PC-9 (cell line): ENCODE measurements at regions not wholly inside any gene's neighbourhood (a gene's known extent, or its start where the extent isn't known, plus 50 kb on each side); places are given as distances from the start of the nearest gene placed in this dataset.

ENCODE experiments used
- BruUV-seq: library from RNA; stranded (reverse); fragments of 400-500 nt; replicated peaks from 2 replicates; lab custom pipeline; 2021; lab: Mats Ljungman, UMichigan
- CTCF ChIA-PET: fragments of 300-600 bp; sonication (Branson Sonifier 250); formaldehyde crosslinking; loops from one replicate; lab custom pipeline; 2022; ENCODE audit warnings: antibody characterized with exemption; lab: Charles Lee
- POLR2A ChIA-PET: fragments of 300-600 bp; sonication (Branson Sonifier 250); formaldehyde crosslinking; loops from one replicate; lab custom pipeline; 2022; ENCODE audit warnings: antibody characterized with exemption; ENCODE audit not compliant: unreplicated experiment; lab: Charles Lee
- DNase-seq, 2 experiments: peaks; one replicate each; pipeline versions ENCODE4 v3.0.0 to v3.0.0-alpha.2; 2015 to 2022; ENCODE audit warnings: mixed read lengths in 1 of 2
- H2AFZ ChIP-seq: fragments of 200-600 bp; sonication (generic); 2 replicates; pipeline ENCODE4 v1.8.1; 2017; ENCODE audit warnings: antibody characterized with exemption
- H3F3A ChIP-seq: fragments of 200-600 bp; sonication (generic); 2 replicates; pipeline ENCODE4 v1.8.1; 2017; ENCODE audit warnings: antibody characterized with exemption, mild to moderate bottlenecking, low read depth; ENCODE audit not compliant: insufficient read depth
- H3K27ac ChIP-seq: fragments of 200-600 bp; sonication (generic); 2 replicates; pipeline ENCODE4 v1.6.1; 2016; ENCODE audit warnings: mixed run types
- H3K27me3 ChIP-seq: fragments of 200-600 bp; sonication (generic); 2 replicates; pipeline ENCODE4 v1.6.1; 2016; ENCODE audit warnings: low read depth, mixed run types; ENCODE audit not compliant: insufficient read depth
- H3K36me3 ChIP-seq: fragments of 200-600 bp; sonication (generic); 2 replicates; pipeline ENCODE4 v1.6.1; 2016; ENCODE audit warnings: low read depth, mixed run types
- H3K4me1 ChIP-seq: fragments of 200-600 bp; sonication (generic); replicated peaks from 2 replicates; pipeline ENCODE4 v1.6.1; 2016; ENCODE audit warnings: mixed run types; ENCODE audit not compliant: insufficient read depth
- H3K4me2 ChIP-seq: fragments of 200-600 bp; sonication (generic); 2 replicates; pipeline ENCODE4 v1.6.1; 2017; ENCODE audit warnings: mixed run types
- H3K4me3 ChIP-seq: fragments of 200-600 bp; sonication (generic); 2 replicates; pipeline ENCODE4 v1.6.1; 2016; ENCODE audit warnings: mixed run types
- H3K79me2 ChIP-seq: fragments of 200-600 bp; sonication (generic); 2 replicates; pipeline ENCODE4 v1.6.1; 2017; ENCODE audit warnings: low read depth, mixed run types
- H3K9me2 ChIP-seq: fragments of 200-600 bp; sonication (generic); 2 replicates; pipeline ENCODE4 v1.8.1; 2017; ENCODE audit warnings: mild to moderate bottlenecking; ENCODE audit not compliant: insufficient read depth
- H3K9me3 ChIP-seq: fragments of 200-600 bp; sonication (generic); 2 replicates; pipeline ENCODE4 v1.8.1; 2016; ENCODE audit warnings: low read depth; ENCODE audit not compliant: insufficient read depth
- H4K20me1 ChIP-seq: fragments of 200-600 bp; sonication (generic); 2 replicates; pipeline ENCODE4 v1.8.1; 2017; ENCODE audit not compliant: insufficient read depth
- EZH2 ChIP-seq: fragments of 200-600 bp; sonication (generic); IDR thresholded peaks from 2 replicates; pipeline ENCODE4 v1.8.0; 2017; ENCODE audit warnings: antibody characterized with exemption, low read depth
- intact Hi-C: fragments of 100-400 bp; cut with micrococcal nuclease; formaldehyde crosslinking; loops from one replicate; pipeline ENCODE4 v1.10.0; 2022; ENCODE audit not compliant: unreplicated experiment
- TF ChIP-seq, protein P1 (sequence below): fragments of 200-600 bp; sonication (generic); conservative IDR thresholded peaks from 2 replicates; pipeline ENCODE4 v1.6.1; 2017; ENCODE audit warnings: mixed run types, antibody characterized with exemption, mild to moderate bottlenecking, moderate library complexity

- Histone ChIP-seq H3K4me3 (no peak overlapping the region), H3K36me3 (no peaks in the 10 kb centered on the region), H3F3A (0 out of 2 replicates have a peak, but pooled peaks cover 5% of the 10 kb centered on the region), H3K4me1 (peaks cover 25% of the 10 kb centered on the region), H3K9me2 (no peaks in the 10 kb centered on the region), H3K4me2 (no peak overlapping the region), H3K27me3 (peaks cover 31% of the 10 kb centered on the region; the same call in 1 of the 2 replicates), H3K27ac (no peak overlapping the region), H3K79me2 (no peaks in the 10 kb centered on the region), H2AFZ (no peak overlapping the region), H3K9me3 (no peaks in the 10 kb centered on the region), H4K20me1 (no peaks in the 10 kb centered on the region)
- ChIA-PET CTCF (interaction anchor here (0.7 kb wide), 1 partner anchor 20 kb away, joined by 3 read pairs; no protein-coding TSS in a partner anchor), POLR2A (no interaction called here)
- no peak for DNase-seq
- no TSS peak for BruUV-seq
- intact Hi-C loops: loop anchor here (1.0 kb wide), 1 partner anchor 13 kb away; no protein-coding TSS in a partner anchor
- TF ChIP-seq EZH2: no peak
- TF ChIP-seq, protein P1, sequence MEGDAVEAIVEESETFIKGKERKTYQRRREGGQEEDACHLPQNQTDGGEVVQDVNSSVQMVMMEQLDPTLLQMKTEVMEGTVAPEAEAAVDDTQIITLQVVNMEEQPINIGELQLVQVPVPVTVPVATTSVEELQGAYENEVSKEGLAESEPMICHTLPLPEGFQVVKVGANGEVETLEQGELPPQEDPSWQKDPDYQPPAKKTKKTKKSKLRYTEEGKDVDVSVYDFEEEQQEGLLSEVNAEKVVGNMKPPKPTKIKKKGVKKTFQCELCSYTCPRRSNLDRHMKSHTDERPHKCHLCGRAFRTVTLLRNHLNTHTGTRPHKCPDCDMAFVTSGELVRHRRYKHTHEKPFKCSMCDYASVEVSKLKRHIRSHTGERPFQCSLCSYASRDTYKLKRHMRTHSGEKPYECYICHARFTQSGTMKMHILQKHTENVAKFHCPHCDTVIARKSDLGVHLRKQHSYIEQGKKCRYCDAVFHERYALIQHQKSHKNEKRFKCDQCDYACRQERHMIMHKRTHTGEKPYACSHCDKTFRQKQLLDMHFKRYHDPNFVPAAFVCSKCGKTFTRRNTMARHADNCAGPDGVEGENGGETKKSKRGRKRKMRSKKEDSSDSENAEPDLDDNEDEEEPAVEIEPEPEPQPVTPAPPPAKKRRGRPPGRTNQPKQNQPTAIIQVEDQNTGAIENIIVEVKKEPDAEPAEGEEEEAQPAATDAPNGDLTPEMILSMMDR: no peak
Measured at GRCh38 chr3:23128655-23129054, 74.5 kb upstream of the UBE2E2 start.

- Histone ChIP-seq H3K4me1 (peaks cover 25% of the 10 kb centered on the region), H3F3A (0 out of 2 replicates have a peak, but pooled peaks cover 5% of the 10 kb centered on the region), H3K36me3 (no peaks in the 10 kb centered on the region), H3K27me3 (peaks cover 31% of the 10 kb centered on the region; the same call in 1 of the 2 replicates), H3K27ac (peak overlapping the region; percentile 2; the same call in 1 of the 2 replicates), H4K20me1 (no peaks in the 10 kb centered on the region), H3K79me2 (no peaks in the 10 kb centered on the region), H3K9me3 (no peaks in the 10 kb centered on the region), H3K9me2 (no peaks in the 10 kb centered on the region), H2AFZ (no peak overlapping the region), H3K4me3 (peak overlapping the region; percentile 45; the same call in 1 of the 2 replicates), H3K4me2 (peak overlapping the region; percentile 74)
- no peak for DNase-seq
- intact Hi-C loops: loop anchor here (1.0 kb wide), 1 partner anchor 14 kb away; no protein-coding TSS in a partner anchor
- CTCF ChIA-PET: interaction anchor here (0.7 kb wide), 1 partner anchor 19 kb away, joined by 3 read pairs; no protein-coding TSS in a partner anchor
- POLR2A ChIA-PET: no interaction called here
- no peak for TF ChIP-seq EZH2
- TF ChIP-seq, protein P1: no peak
- no TSS peak for BruUV-seq
Measured at GRCh38 chr3:23129117-23129516, 74.0 kb upstream of the UBE2E2 start.

DNA sequence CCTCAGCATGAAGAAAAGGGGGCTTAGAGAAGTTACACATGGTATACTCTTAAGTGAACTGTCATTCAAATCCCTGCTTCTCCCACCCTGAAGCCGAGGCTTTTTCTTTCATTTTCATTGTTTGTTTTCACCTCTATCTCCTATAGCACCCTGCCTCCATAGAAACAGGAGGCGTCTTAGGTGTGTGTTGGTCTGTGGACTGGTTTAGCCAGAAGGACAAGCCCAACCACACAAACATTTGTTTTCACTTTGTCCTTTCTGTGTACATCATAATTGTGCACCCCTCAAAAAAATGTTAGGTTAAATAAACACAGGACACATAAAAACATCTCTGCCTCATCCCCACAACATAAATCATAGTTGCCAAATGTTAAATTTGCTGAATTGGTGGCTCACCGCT, 73.3 kb upstream of the UBE2E2 start:
- BruUV-seq: no TSS peak
- H3K27me3 ChIP-seq: peaks cover 24% of the 10 kb centered on the region; the same call in 1 of the 2 replicates
- DNase-seq: peak; percentile 73 to 89

More for the DNA sequence above, 73.3 kb upstream of the UBE2E2 start:
- peak overlapping the region; percentile 74 for H3K4me2 ChIP-seq
- peak overlapping the region; percentile 45; the same call in 1 of the 2 replicates for H3K4me3 ChIP-seq
- CTCF ChIA-PET: no interaction called here
- peak overlapping the region; percentile 56; the same call in 1 of the 2 replicates for H2AFZ ChIP-seq
- H4K20me1 ChIP-seq: no peaks in the 10 kb centered on the region
- no peak for TF ChIP-seq EZH2
- TF ChIP-seq, protein P1: no peak
- 0 out of 2 replicates have a peak, but pooled peaks cover 5% of the 10 kb centered on the region for H3F3A ChIP-seq
- H3K9me2 ChIP-seq: no peaks in the 10 kb centered on the region
- peaks cover 25% of the 10 kb centered on the region for H3K4me1 ChIP-seq
- no peaks in the 10 kb centered on the region for H3K36me3 ChIP-seq
- no peaks in the 10 kb centered on the region for H3K9me3 ChIP-seq
- peak overlapping the region; percentile 2; the same call in 1 of the 2 replicates for H3K27ac ChIP-seq
- H3K79me2 ChIP-seq: no peaks in the 10 kb centered on the region
- POLR2A ChIA-PET: no interaction called here
- intact Hi-C loops: loop anchor here (1.0 to 2.0 kb wide), 2 partner anchors 15 to 111 kb away; no protein-coding TSS in a partner anchor
